Fibroblast of lung (primary cell): ENCODE measurements at regions not wholly inside any gene's neighbourhood (a gene's known extent, or its start where the extent isn't known, plus 50 kb on each side); places are given as distances from the start of the nearest gene placed in this dataset.

Source experiments
- DNase-seq, 2 donors: peaks; one replicate each; pipeline versions ENCODE4 v3.0.0 to v3.0.0-alpha.2; 2010; ENCODE audit warnings: low read depth in 2 of 2
- H2AFZ ChIP-seq: 2 replicates; pipeline ENCODE4 v1.5.1; 2012; ENCODE audit warnings: low read length, control low read depth, inconsistent platforms
- H3K27ac ChIP-seq: 2 replicates; pipeline ENCODE4 v1.5.1; 2011; ENCODE audit warnings: low read length, control low read depth; ENCODE audit not compliant: insufficient read depth
- H3K27me3 ChIP-seq: 2 replicates; pipeline ENCODE4 v1.5.1; 2011; ENCODE audit warnings: mild to moderate bottlenecking, low read length; ENCODE audit not compliant: control insufficient read depth, insufficient read depth
- H3K36me3 ChIP-seq: 2 replicates; pipeline ENCODE4 v1.5.1; 2011; ENCODE audit warnings: low read length; ENCODE audit not compliant: control insufficient read depth, insufficient read depth
- H3K4me1 ChIP-seq: 2 replicates; pipeline ENCODE4 v1.5.1; 2011; ENCODE audit warnings: low read length; ENCODE audit not compliant: control insufficient read depth, insufficient read depth; ENCODE audit errors: extremely low read depth
- H3K4me2 ChIP-seq: 2 replicates; pipeline ENCODE4 v1.5.1; 2011; ENCODE audit warnings: low read length, control low read depth; ENCODE audit not compliant: insufficient read depth; ENCODE audit errors: extremely low read depth
- H3K4me3 ChIP-seq, 4 experiments: fragments of 200-600 bp in 1 of 4; sonication (generic) in 1 of 4; replicated peaks in 1 of 4; 2 replicates each; pipeline ENCODE4 v1.5.1; 2011 to 2016; ENCODE audit warnings: low read length in 4 of 4, low read depth in 3 of 4, mild to moderate bottlenecking in 3 of 4, control low read depth in 2 of 4, inconsistent platforms in 1 of 4, mixed read lengths in 1 of 4; ENCODE audit not compliant: insufficient read depth in 1 of 4; ENCODE audit errors: control extremely low read depth in 1 of 4
- H3K79me2 ChIP-seq: 2 replicates; pipeline ENCODE4 v1.5.1; 2012; ENCODE audit warnings: mild to moderate bottlenecking, low read length, inconsistent platforms; ENCODE audit not compliant: control insufficient read depth, insufficient read depth
- H3K9ac ChIP-seq: 2 replicates; pipeline ENCODE4 v1.5.1; 2011; ENCODE audit warnings: mild to moderate bottlenecking, low read length, control low read depth; ENCODE audit not compliant: insufficient read depth
- H3K9me3 ChIP-seq: 2 replicates; pipeline ENCODE4 v1.5.1; 2012; ENCODE audit warnings: low read depth, low read length; ENCODE audit not compliant: control insufficient read depth, insufficient read depth
- H4K20me1 ChIP-seq: 2 replicates; pipeline ENCODE4 v1.5.1; 2011; ENCODE audit warnings: low read length; ENCODE audit not compliant: control insufficient read depth, insufficient read depth; ENCODE audit errors: extremely low read depth
- EZH2 ChIP-seq: IDR thresholded peaks from 2 replicates; pipeline ENCODE4 v1.5.1; 2012; ENCODE audit warnings: low read length, control low read depth, mild to moderate bottlenecking; ENCODE audit errors: missing control alignments
- TF ChIP-seq, protein P1 (sequence below), 2 donors: IDR thresholded peaks in 1 of 2; conservative IDR thresholded peaks in 1 of 2; 1 replicate in 1 of 2; 2 replicates in 1 of 2; pipeline ENCODE4 v1.5.1; 2011 to 2012; ENCODE audit warnings: low read length in 2 of 2, control low read depth in 1 of 2, inconsistent platforms in 1 of 2, low read depth in 1 of 2, mild to moderate bottlenecking in 1 of 2

DNA sequence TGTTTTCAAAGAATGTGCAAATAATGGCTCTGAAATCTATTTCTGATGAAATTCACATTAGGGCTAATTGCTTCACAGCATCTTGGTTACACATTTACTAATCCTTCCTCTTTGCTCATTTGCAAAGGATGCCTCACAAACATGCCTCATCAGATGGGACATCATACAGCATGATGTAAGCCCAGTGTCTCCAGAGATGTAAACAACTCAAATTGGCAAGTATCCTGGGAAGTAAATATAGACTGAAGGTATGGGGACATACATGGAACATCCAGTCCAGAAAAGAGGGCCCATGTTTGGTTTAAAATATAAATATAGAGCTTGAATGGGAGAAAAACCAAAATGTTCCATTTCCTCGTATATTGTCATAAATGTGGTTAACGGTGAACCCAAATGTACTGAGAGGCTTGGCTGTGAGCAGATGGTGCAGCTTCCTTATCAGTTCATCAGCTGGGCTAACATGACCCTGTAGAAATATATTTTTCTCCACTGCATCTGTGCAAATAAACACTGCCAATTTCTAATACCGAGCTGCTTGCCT is 142.9 kb upstream of the NUDT7 start:
- Histone ChIP-seq H3K9me3 (no peaks in the 10 kb centered on the region), H3K27ac (no peak overlapping the region), H4K20me1 (no peaks in the 10 kb centered on the region), H3K4me3 (no peak overlapping the region), H3K9ac (no peak overlapping the region), H3K4me1 (no peaks in the 10 kb centered on the region), H3K79me2 (no peaks in the 10 kb centered on the region), H3K4me2 (no peak overlapping the region), H2AFZ (no peak overlapping the region), H3K27me3 (no peaks in the 10 kb centered on the region), H3K36me3 (no peaks in the 10 kb centered on the region)
- DNase-seq: peak in 1 of 2 donors; percentile 93
- TF ChIP-seq, protein P1, sequence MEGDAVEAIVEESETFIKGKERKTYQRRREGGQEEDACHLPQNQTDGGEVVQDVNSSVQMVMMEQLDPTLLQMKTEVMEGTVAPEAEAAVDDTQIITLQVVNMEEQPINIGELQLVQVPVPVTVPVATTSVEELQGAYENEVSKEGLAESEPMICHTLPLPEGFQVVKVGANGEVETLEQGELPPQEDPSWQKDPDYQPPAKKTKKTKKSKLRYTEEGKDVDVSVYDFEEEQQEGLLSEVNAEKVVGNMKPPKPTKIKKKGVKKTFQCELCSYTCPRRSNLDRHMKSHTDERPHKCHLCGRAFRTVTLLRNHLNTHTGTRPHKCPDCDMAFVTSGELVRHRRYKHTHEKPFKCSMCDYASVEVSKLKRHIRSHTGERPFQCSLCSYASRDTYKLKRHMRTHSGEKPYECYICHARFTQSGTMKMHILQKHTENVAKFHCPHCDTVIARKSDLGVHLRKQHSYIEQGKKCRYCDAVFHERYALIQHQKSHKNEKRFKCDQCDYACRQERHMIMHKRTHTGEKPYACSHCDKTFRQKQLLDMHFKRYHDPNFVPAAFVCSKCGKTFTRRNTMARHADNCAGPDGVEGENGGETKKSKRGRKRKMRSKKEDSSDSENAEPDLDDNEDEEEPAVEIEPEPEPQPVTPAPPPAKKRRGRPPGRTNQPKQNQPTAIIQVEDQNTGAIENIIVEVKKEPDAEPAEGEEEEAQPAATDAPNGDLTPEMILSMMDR (conservative IDR thresholded peaks at IDR 0.05 in 1 of 2, IDR thresholded peaks at IDR 0.05 in 1 of 2; ENCODE audit: low read depth in 1 of 2, low read length in 2 of 2): no peak
- TF ChIP-seq EZH2: no peak

GRCh38 chr16:77581706-77582105 is 140.6 kb upstream of the NUDT7 start:
- Histone ChIP-seq H3K9me3 (no peaks in the 10 kb centered on the region), H3K27ac (no peak overlapping the region), H2AFZ (no peak overlapping the region), H3K4me1 (no peaks in the 10 kb centered on the region), H3K9ac (no peak overlapping the region), H4K20me1 (no peaks in the 10 kb centered on the region), H3K79me2 (no peaks in the 10 kb centered on the region), H3K27me3 (no peaks in the 10 kb centered on the region), H3K4me2 (no peak overlapping the region), H3K4me3 (no peak overlapping the region), H3K36me3 (no peaks in the 10 kb centered on the region)
- DNase-seq: peak; percentile 62 to 79
- TF ChIP-seq EZH2: no peak
- TF ChIP-seq, protein P1 (conservative IDR thresholded peaks at IDR 0.05 in 1 of 2, IDR thresholded peaks at IDR 0.05 in 1 of 2; ENCODE audit: low read depth in 1 of 2, low read length in 2 of 2): no peak

DNA sequence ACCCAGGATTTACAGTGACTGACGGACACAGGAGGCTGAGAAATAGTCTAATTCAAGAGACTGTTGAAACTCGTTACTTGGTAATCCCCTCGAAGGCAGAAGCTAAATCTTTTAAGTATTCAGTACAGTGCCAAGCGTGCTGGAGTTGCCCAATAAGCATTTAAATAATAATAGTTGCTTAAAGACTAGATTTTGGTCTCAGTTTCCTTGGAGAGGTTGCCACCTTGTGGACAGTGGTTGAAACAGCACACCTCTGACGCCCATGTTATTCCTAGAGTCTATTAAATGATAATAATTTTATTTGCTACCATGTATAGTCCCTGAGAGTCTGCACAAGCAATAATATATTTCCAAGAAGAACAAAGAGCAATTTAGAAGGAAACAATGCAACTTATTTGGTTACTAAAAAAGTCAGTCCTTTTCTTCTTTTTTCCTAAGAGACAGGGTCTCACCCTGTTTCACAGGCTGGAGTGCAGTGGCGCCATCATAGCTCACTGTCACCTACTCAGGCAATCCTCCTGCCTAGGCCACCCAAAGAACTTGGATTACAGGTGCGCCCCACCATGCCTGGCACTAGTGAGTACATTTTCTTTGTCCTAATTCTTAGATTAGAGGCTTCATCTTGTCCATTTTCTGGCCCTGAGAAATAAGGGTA is 138.0 kb upstream of the NUDT7 start:
- no peak overlapping the region for H3K27ac ChIP-seq
- H3K9me3 ChIP-seq: no peaks in the 10 kb centered on the region
- no peaks in the 10 kb centered on the region for H3K4me1 ChIP-seq
- H3K4me3 ChIP-seq: no peak overlapping the region
- no peak overlapping the region for H3K9ac ChIP-seq
- no peaks in the 10 kb centered on the region for H3K36me3 ChIP-seq
- no peak overlapping the region for H2AFZ ChIP-seq
- TF ChIP-seq EZH2: no peak
- TF ChIP-seq, protein P1 (conservative IDR thresholded peaks at IDR 0.05 in 1 of 2, IDR thresholded peaks at IDR 0.05 in 1 of 2; ENCODE audit: low read depth in 1 of 2, low read length in 2 of 2): peak; percentile 82 to 96
- no peak overlapping the region for H3K4me2 ChIP-seq
- H3K79me2 ChIP-seq: no peaks in the 10 kb centered on the region
- no peaks in the 10 kb centered on the region for H3K27me3 ChIP-seq
- H4K20me1 ChIP-seq: no peaks in the 10 kb centered on the region
- DNase-seq: peak; percentile 58 to 83
